ENCODE measurements at regions not wholly inside any gene's neighbourhood (a gene's known extent, or its start where the extent isn't known, plus 50 kb on each side); places are given as distances from the start of the nearest gene placed in this dataset.

- Histone ChIP-seq H3K27me3 (no peaks in the 10 kb centered on the region), H3K4me1 (no peaks in the 10 kb centered on the region), H3K4me3 (no peak overlapping the region), H3K27ac (no peak overlapping the region), H3K9me3 (no peaks in the 10 kb centered on the region), H3K36me3 (no peaks in the 10 kb centered on the region)
- FAIRE-seq, result no peak
- 66 to 77% methylated on average over 1 of the region's 1 CpG for WGBS, 2 donors
- no peak for DNase-seq
- no peak for ATAC-seq
- intact Hi-C loops (cut with DNase I), result no loop called here
- TF ChIP-seq, protein P1, sequence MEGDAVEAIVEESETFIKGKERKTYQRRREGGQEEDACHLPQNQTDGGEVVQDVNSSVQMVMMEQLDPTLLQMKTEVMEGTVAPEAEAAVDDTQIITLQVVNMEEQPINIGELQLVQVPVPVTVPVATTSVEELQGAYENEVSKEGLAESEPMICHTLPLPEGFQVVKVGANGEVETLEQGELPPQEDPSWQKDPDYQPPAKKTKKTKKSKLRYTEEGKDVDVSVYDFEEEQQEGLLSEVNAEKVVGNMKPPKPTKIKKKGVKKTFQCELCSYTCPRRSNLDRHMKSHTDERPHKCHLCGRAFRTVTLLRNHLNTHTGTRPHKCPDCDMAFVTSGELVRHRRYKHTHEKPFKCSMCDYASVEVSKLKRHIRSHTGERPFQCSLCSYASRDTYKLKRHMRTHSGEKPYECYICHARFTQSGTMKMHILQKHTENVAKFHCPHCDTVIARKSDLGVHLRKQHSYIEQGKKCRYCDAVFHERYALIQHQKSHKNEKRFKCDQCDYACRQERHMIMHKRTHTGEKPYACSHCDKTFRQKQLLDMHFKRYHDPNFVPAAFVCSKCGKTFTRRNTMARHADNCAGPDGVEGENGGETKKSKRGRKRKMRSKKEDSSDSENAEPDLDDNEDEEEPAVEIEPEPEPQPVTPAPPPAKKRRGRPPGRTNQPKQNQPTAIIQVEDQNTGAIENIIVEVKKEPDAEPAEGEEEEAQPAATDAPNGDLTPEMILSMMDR (IDR thresholded peaks at IDR 0.05), result no peak
Observed at GRCh38 chr2:81942876-81943275, 1638.3 kb upstream of the LRRTM1 start.

GRCh38 chr2:81942136-81942680 is 1637.7 kb upstream of the LRRTM1 start:
- Histone ChIP-seq H3K27me3 (no peaks in the 10 kb centered on the region), H3K4me3 (no peak overlapping the region), H3K9me3 (no peaks in the 10 kb centered on the region), H3K4me1 (no peaks in the 10 kb centered on the region), H3K27ac (no peak overlapping the region), H3K36me3 (no peaks in the 10 kb centered on the region)
- TF ChIP-seq, protein P1 (IDR thresholded peaks at IDR 0.05), result no peak
- no peak for DNase-seq
- intact Hi-C loops (cut with DNase I), result no loop called here
- ATAC-seq, result no peak
- FAIRE-seq, result no peak

- Histone ChIP-seq H3K36me3 (no peaks in the 10 kb centered on the region), H3K4me3 (no peak overlapping the region), H3K4me1 (no peaks in the 10 kb centered on the region), H3K9me3 (no peaks in the 10 kb centered on the region), H3K27ac (no peak overlapping the region), H3K27me3 (no peaks in the 10 kb centered on the region)
- TF ChIP-seq, protein P1 (IDR thresholded peaks at IDR 0.05), result no peak
- intact Hi-C loops (cut with DNase I), result no loop called here
- ATAC-seq (no peak), DNase-seq (no peak), FAIRE-seq (no peak)
- WGBS, 2 donors, result 65 to 73% methylated on average over 7 of the region's 7 CpGs
Observed at GRCh38 chr2:81940266-81940955, 1635.9 kb upstream of the LRRTM1 start.

DNA sequence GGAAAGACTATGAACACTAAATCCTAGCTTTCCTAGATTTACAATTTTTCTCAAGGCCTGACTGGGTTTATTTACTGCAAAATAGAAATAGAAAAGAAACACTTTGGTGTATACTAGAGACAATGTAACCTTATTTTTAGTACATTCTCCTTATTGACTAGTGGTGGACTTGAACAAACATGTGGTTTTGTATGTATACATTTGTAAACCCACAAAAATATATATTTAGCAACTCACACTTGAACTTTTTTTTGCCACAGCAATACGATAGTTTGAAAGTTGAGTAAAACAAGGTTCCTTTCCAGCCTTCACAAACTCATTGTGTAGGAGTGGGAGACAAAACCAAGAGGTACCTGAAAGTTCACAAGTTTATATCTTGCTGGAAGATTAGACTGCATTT is 1633.4 kb upstream of the LRRTM1 start:
- H3K4me3 ChIP-seq, result no peak overlapping the region
- H3K27ac ChIP-seq, result no peak overlapping the region
- H3K9me3 ChIP-seq, result no peaks in the 10 kb centered on the region
- 55 to 56% methylated on average over 1 of the region's 1 CpG for WGBS, 2 donors
- no peaks in the 10 kb centered on the region for H3K36me3 ChIP-seq
- ATAC-seq (no peak), FAIRE-seq (no peak), DNase-seq (no peak)
- no peaks in the 10 kb centered on the region for H3K4me1 ChIP-seq
- intact Hi-C loops (cut with DNase I), result no loop called here
- TF ChIP-seq, protein P1 (IDR thresholded peaks at IDR 0.05), result no peak
- no peaks in the 10 kb centered on the region for H3K27me3 ChIP-seq

DNA sequence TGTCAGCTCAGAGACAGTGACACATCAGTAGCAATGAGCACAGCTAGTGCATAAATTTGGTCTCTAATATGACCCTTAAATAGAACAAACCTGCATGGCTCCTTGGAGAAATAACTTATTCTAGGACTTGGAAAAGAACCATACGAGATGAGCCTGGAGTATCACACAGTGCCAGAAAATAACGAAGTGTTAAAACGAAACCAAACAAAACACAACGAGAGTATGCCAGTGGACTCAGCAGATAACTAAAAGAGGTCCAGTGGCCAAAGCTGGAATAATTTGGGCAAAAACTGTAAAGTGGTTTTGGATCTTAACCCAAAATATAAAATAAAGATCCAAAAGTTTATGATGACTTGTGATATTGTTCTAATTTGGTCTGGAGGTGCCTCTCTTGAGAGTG is 1599.0 kb upstream of the LRRTM1 start:
- TF ChIP-seq, protein P1 (IDR thresholded peaks at IDR 0.05), result no peak
- no peaks in the 10 kb centered on the region for H3K27me3 ChIP-seq
- no peaks in the 10 kb centered on the region for H3K36me3 ChIP-seq
- H3K4me1 ChIP-seq, result no peaks in the 10 kb centered on the region
- no peak overlapping the region for H3K4me3 ChIP-seq
- no peaks in the 10 kb centered on the region for H3K9me3 ChIP-seq
- 73 to 80% methylated on average over 4 of the region's 4 CpGs for WGBS, 2 donors
- FAIRE-seq (no peak), DNase-seq (no peak), ATAC-seq (no peak)
- intact Hi-C loops (cut with DNase I), result no loop called here
- H3K27ac ChIP-seq, result no peak overlapping the region

All from pancreas (tissue), 10 donors.